GM18951 (cell line): ENCODE measurements at regions not wholly inside any gene's neighbourhood (a gene's known extent, or its start where the extent isn't known, plus 50 kb on each side); places are given as distances from the start of the nearest gene placed in this dataset.

Source experiments
- POLR2A ChIP-seq: IDR thresholded peaks from 4 replicates; pipeline ENCODE4 v1.6.1; 2011; ENCODE audit warnings: mild to moderate bottlenecking; ENCODE audit not compliant: insufficient read length, insufficient read depth; ENCODE audit errors: extremely low read depth
- in situ Hi-C: fragments of 300-500 bp; cut with MboI; formaldehyde crosslinking; loops from one replicate; pipeline ENCODE4 v1.12.0; 2022; ENCODE audit warnings: low sequenced_read_pairs, mixed read lengths, inconsistent platforms; ENCODE audit not compliant: unreplicated experiment

GRCh38 chr15:47362118-47362905, 355.0 kb upstream of the SEMA6D start:
- no peak for TF ChIP-seq POLR2A
- in situ Hi-C loops = no loop called here

GRCh38 chr15:47363653-47364052, 353.7 kb upstream of the SEMA6D start:
- TF ChIP-seq POLR2A = no peak
- in situ Hi-C loops = no loop called here

- TF ChIP-seq POLR2A = no peak
- in situ Hi-C loops = no loop called here
Observed at GRCh38 chr15:47364230-47365141, 352.8 kb upstream of the SEMA6D start.

DNA sequence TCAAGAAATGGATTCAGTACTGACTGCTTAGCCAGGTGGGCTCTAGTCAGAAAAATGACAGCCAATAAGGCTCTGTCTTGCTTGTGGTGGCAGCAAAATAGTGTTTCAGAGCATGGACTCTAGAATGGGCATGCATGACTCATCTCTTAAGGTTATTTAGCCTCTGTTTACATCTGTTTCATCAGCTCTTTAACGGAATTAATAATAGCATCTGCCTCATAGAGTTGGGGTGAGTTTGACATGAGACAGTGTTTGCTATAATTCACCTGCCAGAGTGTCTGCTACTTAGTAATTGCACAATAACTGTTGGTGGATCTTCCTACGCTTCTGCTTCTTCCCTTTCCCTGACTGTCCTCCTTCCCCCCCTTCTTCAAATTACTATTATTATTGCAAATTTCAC, 350.4 kb upstream of the SEMA6D start:
- in situ Hi-C loops = no loop called here
- no peak for TF ChIP-seq POLR2A

GRCh38 chr15:47367726-47368390, 349.4 kb upstream of the SEMA6D start:
- no peak for TF ChIP-seq POLR2A
- in situ Hi-C loops = no loop called here

- no peak for TF ChIP-seq POLR2A
- in situ Hi-C loops = no loop called here
Observed at GRCh38 chr15:47371939-47372338, 345.4 kb upstream of the SEMA6D start.

- TF ChIP-seq POLR2A = no peak
- in situ Hi-C loops = no loop called here
Observed at GRCh38 chr15:47374222-47374621, 343.1 kb upstream of the SEMA6D start.

- no peak for TF ChIP-seq POLR2A
- in situ Hi-C loops = no loop called here
Observed at GRCh38 chr15:47376190-47376589, 341.1 kb upstream of the SEMA6D start.

DNA sequence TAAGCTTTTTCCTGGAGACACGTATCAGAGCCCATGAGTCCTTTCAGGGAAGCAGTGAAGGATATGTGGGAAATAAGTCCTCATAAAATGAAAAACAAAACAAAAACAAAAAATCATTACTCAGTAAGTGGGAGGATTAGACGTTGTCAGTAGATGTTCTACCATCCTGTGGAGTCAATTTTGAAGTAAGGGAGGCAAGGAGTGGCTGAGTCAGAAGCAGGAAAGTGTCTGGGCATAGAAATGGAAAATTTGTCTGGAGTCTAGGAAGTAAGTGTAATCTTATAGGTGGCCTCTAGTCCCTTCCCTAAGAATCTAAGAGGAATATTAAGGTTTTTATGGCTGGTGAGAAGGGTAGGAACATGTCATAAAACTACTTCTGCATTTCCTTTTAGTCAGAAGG, 339.8 kb upstream of the SEMA6D start:
- no peak for TF ChIP-seq POLR2A
- in situ Hi-C loops = no loop called here

DNA sequence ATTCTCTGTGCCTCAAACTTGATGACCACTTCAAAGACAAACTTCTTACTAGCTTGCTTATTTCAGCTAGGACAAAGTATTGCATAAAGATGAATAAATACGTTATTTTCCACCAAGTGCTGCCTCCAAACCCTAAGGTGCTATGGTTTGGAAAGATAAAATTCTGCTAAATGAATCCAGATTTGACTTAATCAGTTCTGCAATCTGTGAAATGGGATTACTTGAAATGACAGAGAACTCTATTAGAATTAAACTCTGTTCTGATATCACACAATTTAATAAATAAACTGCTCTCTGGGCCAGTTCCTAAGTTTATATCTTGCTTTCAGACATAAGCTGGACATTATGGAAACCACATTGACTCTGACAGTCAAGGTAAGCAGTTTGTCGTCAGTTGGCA, 338.8 kb upstream of the SEMA6D start:
- no peak for TF ChIP-seq POLR2A
- in situ Hi-C loops = no loop called here

GRCh38 chr15:47383102-47383501, 334.2 kb upstream of the SEMA6D start:
- in situ Hi-C loops = no loop called here
- TF ChIP-seq POLR2A = no peak

- in situ Hi-C loops = no loop called here
- TF ChIP-seq POLR2A = no peak
Observed at GRCh38 chr15:47383801-47384200, 333.5 kb upstream of the SEMA6D start.

DNA sequence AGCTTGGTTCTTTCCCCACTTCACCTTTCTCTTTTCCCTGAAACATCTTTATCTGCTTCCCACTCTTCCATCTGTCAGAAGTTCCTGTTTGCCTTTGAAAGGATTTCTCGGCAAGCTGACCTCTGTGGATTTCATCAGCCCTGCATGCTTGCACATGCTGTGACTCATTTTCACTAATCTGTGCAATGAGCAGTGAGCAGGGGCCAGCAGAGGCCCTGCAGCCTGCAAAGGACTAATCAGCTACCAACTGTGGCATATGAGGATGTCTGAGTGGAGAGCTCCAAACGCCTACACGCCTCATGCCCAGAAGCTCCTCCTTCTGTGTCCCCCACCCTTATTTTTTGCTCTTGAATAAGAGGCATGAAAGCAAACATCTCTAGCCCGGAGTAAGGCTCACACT, 333.0 kb upstream of the SEMA6D start:
- TF ChIP-seq POLR2A = no peak
- in situ Hi-C loops = no loop called here
